ENCODE measurements at regions not wholly inside any gene's neighbourhood (a gene's known extent, or its start where the extent isn't known, plus 50 kb on each side); places are given as distances from the start of the nearest gene placed in this dataset.

GRCh38 chr3:6492306-6492705 is 368.6 kb upstream of the GRM7 start:
- TF ChIP-seq EZH2 (IDR thresholded peaks at IDR 0.05; ENCODE audit: low read depth), result no peak
- no peak for TF ChIP-seq CTCF (conservative IDR thresholded peaks at IDR 0.05)
